RWPE1 (cell line): ENCODE measurements at regions not wholly inside any gene's neighbourhood (a gene's known extent, or its start where the extent isn't known, plus 50 kb on each side); places are given as distances from the start of the nearest gene placed in this dataset.

Source experiments
- CTCF ChIA-PET: fragments of 350-600 bp; sonication (Branson Sonifier 250); formaldehyde crosslinking; extraction: SDS; loops from one replicate; lab custom pipeline; 2021; lab: Yijun Ruan, JAX
- POLR2A ChIA-PET: fragments of 400-600 bp; formaldehyde crosslinking; extraction: SDS; loops from one replicate; lab custom pipeline; 2020; ENCODE audit warnings: antibody characterized with exemption; ENCODE audit not compliant: low non-redundant PET; lab: Yijun Ruan, JAX
- DNase-seq: peaks from one replicate; pipeline ENCODE4 v3.0.0; 2012; ENCODE audit warnings: low spot score
- H3K27ac ChIP-seq: fragments of 450-650 bp; 2 replicates; pipeline ENCODE4 v1.5.1; 2017
- TF ChIP-seq, protein P1 (sequence below): fragments of 450-650 bp; conservative IDR thresholded peaks from 2 replicates; pipeline ENCODE4 v1.5.1; 2017; ENCODE audit warnings: low read depth, mild to moderate bottlenecking

DNA sequence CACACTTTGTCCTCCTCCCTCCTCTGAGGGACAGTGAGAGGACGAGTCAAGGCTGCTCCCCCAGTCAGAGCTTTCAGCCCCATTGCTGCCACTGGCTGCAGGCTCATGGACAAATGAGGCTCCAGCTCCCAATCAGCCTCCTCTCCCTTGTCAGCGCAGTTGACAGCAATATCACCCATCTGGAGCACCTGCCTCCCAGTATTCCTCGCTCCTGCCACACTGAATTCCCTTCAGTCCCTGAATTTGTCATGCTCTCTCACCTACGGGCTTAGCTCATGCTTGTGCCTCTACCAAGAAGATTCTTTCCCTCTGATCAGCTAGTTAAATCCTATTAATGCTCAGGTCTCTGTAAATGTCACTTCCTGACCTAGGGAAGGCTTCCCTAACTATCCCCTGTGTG is 54.4 kb upstream of the SYT6 start:
- CTCF ChIA-PET, result interaction anchor here (0.6 kb wide), 1 partner anchor 229 kb away, joined by 3 read pairs; no protein-coding TSS in a partner anchor
- POLR2A ChIA-PET, result no interaction called here
- no peak for DNase-seq

DNA sequence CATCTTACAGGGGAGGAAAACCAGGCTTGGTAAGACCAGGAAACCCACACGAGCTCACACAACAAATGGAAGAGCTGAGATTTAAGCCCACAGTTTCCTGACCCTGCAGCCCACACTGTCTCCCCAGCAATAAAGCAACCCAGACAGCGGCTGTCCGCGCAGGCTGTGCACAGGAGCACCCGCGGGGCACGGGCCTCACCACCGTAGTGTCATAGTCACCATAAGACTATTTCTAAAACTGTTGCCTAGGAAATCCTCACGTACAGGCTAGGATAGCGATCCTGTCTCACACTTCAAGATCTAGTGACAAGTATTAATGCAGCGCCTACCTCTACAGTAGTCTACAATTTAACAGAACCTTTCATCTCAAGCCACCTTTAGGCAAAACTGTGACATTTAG is 54.0 kb upstream of the SYT6 start:
- no peak overlapping the region for H3K27ac ChIP-seq
- no peak for DNase-seq
- TF ChIP-seq, protein P1, sequence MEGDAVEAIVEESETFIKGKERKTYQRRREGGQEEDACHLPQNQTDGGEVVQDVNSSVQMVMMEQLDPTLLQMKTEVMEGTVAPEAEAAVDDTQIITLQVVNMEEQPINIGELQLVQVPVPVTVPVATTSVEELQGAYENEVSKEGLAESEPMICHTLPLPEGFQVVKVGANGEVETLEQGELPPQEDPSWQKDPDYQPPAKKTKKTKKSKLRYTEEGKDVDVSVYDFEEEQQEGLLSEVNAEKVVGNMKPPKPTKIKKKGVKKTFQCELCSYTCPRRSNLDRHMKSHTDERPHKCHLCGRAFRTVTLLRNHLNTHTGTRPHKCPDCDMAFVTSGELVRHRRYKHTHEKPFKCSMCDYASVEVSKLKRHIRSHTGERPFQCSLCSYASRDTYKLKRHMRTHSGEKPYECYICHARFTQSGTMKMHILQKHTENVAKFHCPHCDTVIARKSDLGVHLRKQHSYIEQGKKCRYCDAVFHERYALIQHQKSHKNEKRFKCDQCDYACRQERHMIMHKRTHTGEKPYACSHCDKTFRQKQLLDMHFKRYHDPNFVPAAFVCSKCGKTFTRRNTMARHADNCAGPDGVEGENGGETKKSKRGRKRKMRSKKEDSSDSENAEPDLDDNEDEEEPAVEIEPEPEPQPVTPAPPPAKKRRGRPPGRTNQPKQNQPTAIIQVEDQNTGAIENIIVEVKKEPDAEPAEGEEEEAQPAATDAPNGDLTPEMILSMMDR, result no peak
- CTCF ChIA-PET, result interaction anchor here (0.6 kb wide), 1 partner anchor 1890 kb away, joined by 3 read pairs; no protein-coding TSS in a partner anchor
- POLR2A ChIA-PET, result no interaction called here

More for the DNA sequence above, 54.4 kb upstream of the SYT6 start:
- H3K27ac ChIP-seq, result no peak overlapping the region
- TF ChIP-seq, protein P1, result no peak

DNA sequence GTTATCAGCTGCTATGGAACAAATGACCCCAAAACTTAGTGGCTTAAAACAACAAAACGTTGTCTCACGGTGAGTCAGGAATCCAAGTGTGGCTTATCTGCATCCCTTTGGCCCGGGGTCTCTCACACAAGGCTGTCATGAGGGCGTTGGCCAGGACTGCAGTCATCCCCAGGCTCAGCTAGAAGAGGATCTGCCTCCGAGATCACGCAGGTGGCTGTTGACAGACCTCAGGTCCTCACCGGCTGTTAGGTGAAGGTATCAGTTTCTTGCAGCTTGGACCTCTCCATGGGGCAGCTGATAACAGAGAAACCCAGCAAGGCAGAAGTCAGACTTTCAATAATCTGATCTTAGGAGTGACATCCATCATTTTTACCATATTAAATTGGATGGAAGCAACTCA is 52.7 kb upstream of the SYT6 start:
- H3K27ac ChIP-seq, result no peak overlapping the region
- TF ChIP-seq, protein P1, result no peak
- ChIA-PET POLR2A (no interaction called here), CTCF (interaction anchor here (0.6 kb wide), 1 partner anchor 55 kb away, joined by 3 read pairs; no protein-coding TSS in a partner anchor)
- no peak for DNase-seq

DNA sequence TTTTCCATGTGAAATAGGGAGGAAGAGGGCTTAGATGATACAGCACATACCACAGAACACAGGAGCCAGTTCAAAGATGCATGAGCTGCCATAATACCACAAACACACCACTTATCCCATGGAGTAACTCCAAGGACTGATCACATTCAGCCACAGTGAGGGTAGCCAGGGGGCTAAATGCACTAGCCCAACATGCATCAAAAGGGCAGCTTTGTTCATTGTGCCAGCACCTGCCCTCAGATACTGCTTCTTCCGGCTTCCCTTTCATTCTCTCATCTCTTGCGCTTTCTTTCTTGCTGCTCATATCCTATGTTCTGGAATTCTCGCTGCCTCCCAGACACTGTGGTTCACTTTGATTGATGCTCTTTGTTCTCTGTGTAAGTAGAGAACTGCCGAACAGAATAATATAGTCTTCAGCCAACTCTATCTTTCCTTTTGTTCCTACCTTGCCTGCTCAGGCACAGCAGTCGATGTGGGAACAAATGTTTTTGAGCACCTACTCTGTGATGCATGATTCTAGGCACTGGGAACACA is 50.0 kb upstream of the SYT6 start:
- TF ChIP-seq, protein P1, result no peak
- no peak overlapping the region for H3K27ac ChIP-seq
- POLR2A ChIA-PET, result no interaction called here
- DNase-seq, result no peak
- CTCF ChIA-PET, result no interaction called here
